NB4 (cell line): ENCODE measurements at regions not wholly inside any gene's neighbourhood (a gene's known extent, or its start where the extent isn't known, plus 50 kb on each side); places are given as distances from the start of the nearest gene placed in this dataset.

Experiments used
- CTCF ChIP-seq: IDR thresholded peaks from one replicate; pipeline ENCODE4 v1.5.1; 2012; ENCODE audit warnings: low read depth, low read length
- MYC ChIP-seq: IDR thresholded peaks from 2 replicates; pipeline ENCODE4 v1.6.1; 2011; ENCODE audit warnings: low read depth, low read length
- POLR2A ChIP-seq: IDR thresholded peaks from 2 replicates; pipeline ENCODE4 v1.6.1; 2011; ENCODE audit warnings: mild to moderate bottlenecking; ENCODE audit not compliant: insufficient read length; ENCODE audit errors: extremely low read depth
- TF ChIP-seq, protein P1 (sequence below): IDR thresholded peaks from 2 replicates; pipeline ENCODE4 v1.6.1; 2011; ENCODE audit warnings: low read depth, low read length

DNA sequence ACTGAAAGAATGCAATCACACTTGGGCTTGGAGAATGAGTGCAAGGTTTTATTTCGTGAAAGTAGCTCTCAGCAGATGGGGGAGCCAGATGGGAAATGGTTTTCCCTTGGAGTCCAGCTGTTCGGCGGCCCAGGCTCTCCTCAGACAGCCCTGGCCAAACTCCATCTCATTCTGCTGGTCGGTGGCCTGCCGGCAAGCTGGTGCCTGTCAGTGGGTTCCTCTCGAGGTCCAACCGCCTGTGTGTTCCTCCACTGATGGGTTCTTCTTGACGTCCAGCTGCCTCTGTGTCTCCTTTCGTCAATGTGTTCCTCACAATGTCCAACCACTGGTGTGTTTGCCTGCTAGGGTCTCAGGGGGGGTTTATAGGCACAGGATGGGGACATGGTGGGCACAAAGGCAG is 80.3 kb downstream of the POU3F4 start:
- TF ChIP-seq CTCF (no peak), POLR2A (no peak), MYC (no peak)
- TF ChIP-seq, protein P1, sequence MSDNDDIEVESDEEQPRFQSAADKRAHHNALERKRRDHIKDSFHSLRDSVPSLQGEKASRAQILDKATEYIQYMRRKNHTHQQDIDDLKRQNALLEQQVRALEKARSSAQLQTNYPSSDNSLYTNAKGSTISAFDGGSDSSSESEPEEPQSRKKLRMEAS, result no peak
